COLO668 (cell line): ENCODE measurements at regions not wholly inside any gene's neighbourhood (a gene's known extent, or its start where the extent isn't known, plus 50 kb on each side); places are given as distances from the start of the nearest gene placed in this dataset.

ENCODE experiments used
- DNase-seq: peaks from one replicate; lab custom pipeline; 2025; ENCODE audit not compliant: unreplicated experiment; lab: John Stamatoyannopoulos, UW

- DNase-seq = no peak
These were observed 813.3 kb downstream of the NR2F2 start for GRCh38 chr15:97143592-97144376.

DNA sequence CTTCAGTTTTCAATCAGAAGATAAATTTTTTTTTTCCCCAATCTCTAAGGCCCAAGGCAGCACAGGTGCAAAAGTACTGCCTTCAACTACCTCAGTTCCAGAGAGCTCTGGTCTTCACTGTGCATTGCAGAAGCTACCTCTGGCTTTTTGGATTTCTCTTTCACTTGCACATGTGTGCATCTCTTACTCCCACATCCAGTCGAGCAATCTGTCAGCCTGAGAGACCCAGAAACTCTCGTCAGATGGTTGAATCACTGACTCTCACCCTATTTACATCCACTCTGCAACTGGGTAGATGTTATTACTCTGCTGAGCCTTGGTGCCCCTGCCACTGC is 813.8 kb downstream of the NR2F2 start:
- DNase-seq = no peak

DNA sequence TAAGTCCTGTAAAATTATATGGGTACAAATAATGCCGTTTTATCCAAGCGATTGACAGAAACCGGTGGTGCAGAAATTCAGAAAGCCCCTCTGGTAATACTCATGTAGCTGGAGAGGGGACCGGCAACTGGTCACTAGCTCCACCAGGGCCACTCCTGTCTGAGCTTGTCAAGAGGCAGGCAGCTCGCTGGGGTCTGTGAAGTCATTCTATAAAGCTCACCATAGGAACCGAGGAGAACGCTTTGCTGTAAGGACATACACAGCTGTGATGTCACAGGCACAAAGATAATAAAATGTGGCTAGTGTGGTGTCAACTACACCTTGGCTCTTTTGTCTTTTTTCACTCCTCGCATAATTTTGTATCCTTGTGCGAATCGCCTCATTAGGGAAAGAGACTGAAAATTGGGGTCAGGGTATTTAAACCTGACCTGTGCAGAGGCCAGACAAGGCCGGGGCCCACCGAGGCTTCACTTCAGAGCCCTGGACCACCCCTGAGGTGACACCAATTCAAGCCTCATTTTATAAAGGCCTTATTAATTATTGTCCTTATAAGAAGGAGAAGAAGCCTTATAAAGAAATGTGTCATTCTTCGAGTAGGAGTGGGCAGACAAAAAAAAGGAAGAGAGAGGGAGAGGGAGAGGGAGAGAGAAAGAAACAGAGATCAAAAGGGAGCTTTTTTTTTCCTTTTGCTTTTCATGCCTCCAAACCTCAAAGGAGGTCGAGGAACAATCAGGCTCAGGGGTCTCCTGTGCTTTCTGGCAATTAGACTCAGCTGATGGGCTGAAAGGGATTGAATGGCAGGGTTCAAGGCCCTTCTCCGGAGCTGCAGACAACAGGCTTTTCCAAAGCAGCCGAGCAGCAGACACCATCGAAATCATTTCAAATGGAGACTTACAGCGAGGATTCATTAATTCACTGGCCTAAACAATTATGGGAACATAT is 813.3 kb upstream of the ARRDC4 start:
- DNase-seq = no peak

GRCh38 chr15:97153356-97153965 is 807.0 kb upstream of the ARRDC4 start:
- no peak for DNase-seq

GRCh38 chr15:97156739-97157265 is 803.7 kb upstream of the ARRDC4 start:
- DNase-seq = no peak

GRCh38 chr15:97162805-97163495 is 797.6 kb upstream of the ARRDC4 start:
- DNase-seq = no peak

GRCh38 chr15:97165205-97165604 is 795.3 kb upstream of the ARRDC4 start:
- no peak for DNase-seq

DNA sequence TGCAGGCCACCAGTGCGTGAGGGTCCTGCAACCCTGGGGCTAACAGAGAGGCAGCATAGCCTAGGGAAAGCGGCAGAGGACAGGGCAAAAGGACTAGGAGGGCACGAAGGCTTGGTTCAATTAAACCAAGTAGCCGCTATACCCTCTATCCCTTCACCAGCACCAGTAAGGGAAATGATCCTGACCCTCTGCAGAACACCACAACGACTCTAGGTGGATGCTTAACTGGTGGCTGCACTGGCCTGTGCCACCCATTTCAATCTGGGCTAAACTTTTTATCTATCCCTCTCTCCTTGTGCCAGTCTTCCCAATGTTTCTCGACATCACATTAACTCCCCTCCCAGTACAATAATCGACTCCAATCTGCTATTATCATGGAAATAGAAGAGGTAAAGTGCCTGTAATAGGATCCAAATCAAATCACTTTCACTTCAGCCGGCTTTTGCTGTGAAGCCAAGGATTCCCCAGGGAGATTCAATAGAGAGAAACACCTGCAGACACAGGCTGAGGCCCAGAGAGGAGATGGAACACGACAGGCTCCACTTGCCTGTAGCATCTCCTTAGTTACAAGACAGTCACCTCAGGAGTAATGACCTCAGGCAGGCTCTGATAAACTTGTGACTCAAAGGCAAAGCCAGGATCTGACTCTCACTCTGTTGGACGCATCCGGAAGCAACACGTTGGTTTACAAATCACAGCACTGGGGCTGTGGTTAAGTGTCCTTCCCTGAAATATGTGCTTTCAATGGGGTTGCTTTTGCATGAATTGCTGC is 791.6 kb upstream of the ARRDC4 start:
- no peak for DNase-seq

DNA sequence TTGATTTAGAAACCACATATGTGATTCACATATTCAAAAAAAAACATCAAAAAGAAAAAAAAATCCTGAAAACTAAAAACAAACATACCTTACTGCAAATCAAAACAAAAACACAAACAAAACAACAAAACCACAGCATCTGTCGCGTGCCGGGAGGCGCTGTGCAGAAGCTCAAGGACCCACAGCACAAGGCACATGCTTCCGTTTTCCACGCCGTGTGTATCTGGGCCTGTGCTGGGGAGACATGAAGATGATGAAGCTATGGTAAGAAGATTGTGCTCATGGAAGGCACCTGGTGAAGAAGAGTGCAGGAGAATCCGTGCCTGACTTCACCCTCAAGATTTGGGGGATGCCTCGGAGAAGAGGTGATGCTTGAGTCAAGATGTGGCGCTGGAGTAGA is 788.9 kb upstream of the ARRDC4 start:
- no peak for DNase-seq

DNA sequence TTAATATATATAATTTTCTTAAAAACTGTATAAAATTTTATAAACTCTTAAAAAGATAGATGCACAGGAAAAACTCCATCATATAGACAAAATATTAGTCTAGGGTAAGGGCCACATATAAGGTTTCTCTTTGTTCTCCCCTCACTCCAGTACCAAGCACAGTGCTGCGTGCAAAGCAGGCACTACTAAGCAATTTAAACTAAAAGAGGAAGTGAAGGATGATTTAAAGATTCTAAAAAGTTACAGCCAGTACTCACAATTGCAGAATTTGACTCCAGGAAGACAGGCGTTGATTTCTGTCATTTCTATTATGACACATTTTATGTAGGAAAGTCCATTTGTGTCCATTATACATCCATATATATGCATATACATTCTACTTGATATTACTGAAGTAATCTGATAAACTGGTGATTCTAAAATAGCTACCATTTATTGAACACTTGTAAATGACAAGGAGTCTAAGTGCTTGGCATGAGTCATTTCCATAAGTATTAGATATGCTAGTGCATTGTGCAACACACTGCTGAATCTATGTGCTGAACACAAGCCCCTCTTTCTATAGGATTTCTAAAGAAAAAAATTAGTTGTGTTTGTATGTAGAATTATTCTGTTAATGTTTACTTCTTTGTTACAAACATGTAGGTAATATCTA is 785.5 kb upstream of the ARRDC4 start:
- DNase-seq = no peak

DNA sequence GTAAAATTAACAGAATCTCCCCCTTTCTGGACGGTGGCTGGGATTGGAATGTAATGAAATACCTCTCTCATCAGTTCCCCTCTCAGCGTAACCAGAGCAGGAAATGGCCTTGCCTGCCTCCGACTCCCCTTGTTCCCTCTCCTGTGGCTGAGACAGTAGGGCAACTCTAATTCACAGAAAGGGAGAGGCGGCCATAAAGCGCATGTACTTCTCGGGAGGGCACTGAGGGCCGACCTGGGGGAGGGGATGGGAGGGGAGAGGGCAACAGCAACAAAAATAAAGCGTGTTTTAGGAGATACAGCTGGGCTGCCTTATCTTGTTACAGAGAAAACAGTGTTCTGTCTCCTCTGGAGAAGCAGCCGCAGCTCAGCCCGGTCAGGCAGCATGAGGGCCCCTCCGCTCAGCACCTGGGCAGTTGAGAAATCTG is 783.3 kb upstream of the ARRDC4 start:
- no peak for DNase-seq

DNA sequence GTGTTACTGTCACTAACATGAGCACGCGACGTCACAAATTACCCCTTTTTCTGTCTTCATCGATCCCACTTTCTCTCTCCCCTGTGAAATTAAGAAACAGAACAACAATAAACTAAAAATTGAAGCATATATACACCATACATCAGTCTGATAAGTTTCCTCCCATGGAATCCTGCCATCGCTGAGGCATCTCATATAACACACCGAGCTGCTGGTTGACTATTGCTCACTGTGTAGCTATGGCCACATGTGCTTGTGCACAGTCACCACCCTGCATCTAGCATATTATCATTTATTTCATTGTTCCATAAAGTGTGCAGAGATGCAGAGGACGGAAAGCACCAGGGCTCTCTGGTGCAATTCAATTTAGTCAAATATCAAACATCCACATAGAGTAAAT is 777.9 kb upstream of the ARRDC4 start:
- no peak for DNase-seq

DNA sequence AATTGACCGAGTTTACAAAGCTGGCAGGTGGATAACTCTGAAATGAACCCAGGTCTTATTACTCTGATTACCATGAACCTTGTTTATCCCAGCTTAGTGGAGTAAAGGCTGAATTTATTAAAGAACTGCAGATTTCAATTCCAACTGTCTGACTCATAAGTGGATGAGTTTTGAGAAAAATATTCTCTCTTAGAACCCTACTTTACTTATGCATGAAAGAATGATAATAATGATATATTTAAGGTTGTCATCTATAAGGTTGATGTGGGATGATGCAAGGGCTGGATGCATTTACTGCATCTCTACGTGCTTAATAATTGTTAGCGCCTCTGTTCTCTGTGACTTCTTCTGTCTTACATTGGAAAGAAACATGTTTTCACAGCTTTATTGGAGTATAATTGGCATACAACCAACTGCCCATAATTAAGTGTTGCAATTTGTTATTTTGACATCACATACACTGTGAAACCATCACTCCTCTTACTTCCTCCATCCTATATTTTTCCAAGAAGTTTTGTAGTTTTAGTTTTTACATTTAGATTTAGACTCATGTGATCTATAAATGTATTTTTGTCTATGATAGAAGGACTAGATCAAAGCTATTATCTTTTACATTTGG is 771.2 kb upstream of the ARRDC4 start:
- DNase-seq = no peak

DNA sequence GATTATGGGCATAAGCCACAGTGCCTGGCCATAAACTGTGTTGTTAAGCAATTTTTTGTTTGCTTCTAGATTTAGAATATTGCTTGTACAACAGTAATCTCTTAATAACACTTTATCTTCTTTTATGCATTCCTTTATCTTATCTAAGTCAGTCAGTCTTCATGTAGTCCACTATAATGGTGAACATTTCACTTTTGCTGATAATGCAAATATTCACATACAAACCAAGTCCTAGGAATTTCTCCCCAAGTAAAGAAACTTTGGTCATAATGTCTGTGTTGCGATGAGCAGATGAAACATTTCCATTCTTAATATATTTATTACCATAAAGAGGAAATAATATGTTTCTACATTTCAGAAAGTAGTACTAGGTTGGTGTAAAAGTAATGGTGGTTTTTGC is 765.8 kb upstream of the ARRDC4 start:
- no peak for DNase-seq

- no peak for DNase-seq
These were observed 764.2 kb upstream of the ARRDC4 start for GRCh38 chr15:97196048-97197014.

DNA sequence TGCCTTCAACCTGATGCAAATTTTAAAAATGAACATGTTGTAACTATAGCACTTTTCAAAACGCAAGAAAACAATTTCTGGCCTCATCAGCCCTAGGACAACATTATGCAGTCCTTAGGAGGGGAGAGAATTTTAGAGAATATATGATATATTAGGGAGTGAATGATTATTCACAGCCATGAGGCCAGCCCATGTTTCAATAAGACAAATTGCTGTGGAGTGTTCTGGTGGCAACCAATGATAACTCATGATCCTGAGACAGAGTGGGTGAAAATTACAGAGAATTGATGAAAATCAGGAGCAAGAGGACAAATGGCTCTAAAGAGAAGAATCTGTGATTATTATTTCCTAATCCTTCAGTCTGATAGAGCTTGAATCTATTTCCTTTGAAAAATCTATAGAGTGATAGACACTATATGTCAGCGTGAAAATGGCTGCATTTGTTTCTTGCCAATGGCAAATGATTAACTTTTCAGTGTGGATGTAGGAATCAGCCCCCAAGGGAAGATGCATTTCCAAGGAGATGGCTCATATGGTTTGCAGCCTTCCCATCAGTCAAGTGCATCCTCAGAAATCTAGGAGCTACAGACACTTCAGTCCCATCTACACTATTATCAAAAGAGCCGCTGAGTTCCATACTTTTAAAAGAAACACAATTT is 761.0 kb upstream of the ARRDC4 start:
- DNase-seq = no peak

GRCh38 chr15:97200161-97200560 is 760.3 kb upstream of the ARRDC4 start:
- DNase-seq = no peak

DNA sequence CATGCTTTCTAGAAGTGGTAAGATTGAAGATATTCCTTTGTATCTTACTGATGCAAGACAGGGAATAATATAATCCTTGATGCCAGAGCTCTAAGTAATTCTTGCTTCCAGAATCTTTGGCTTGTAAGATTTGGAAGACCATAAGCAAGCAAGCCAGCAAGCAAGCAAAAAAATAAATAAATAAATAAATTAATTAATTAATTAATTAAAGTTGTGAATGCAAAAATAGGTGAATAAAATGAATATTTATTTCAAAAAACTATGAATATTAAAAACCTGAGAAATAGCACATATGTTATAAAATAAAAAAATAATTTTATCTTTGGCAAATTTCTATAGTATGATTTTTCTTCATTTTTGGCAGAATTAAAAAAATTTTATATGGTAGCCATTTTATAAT is 750.2 kb upstream of the ARRDC4 start:
- no peak for DNase-seq
